Nephron (organoid): ENCODE measurements at regions not wholly inside any gene's neighbourhood (a gene's known extent, or its start where the extent isn't known, plus 50 kb on each side); places are given as distances from the start of the nearest gene placed in this dataset.

Experiments used
- H3K27ac Mint-ChIP-seq, 3 experiments: 2 replicates each; pipeline ENCODE4 v1.8.0; 2020; ENCODE audit warnings: mixed read lengths in 3 of 3, mild to moderate bottlenecking in 2 of 3, moderate library complexity in 1 of 3
- H3K27me3 Mint-ChIP-seq: 2 replicates; pipeline ENCODE4 v1.8.0; 2021; ENCODE audit warnings: low read depth, mild to moderate bottlenecking, moderate library complexity, mixed read lengths
- H3K36me3 Mint-ChIP-seq: 2 replicates; pipeline ENCODE4 v1.8.0; 2020; ENCODE audit warnings: low read depth, mixed read lengths
- H3K4me1 Mint-ChIP-seq: 2 replicates; pipeline ENCODE4 v1.8.0; 2020; ENCODE audit warnings: mixed read lengths
- H3K4me3 Mint-ChIP-seq, 3 experiments: 2 replicates each; pipeline ENCODE4 v1.8.0; 2020; ENCODE audit warnings: mild to moderate bottlenecking in 3 of 3, mixed read lengths in 3 of 3, moderate library complexity in 2 of 3
- H3K9me3 Mint-ChIP-seq: 2 replicates; pipeline ENCODE4 v1.8.0; 2020; ENCODE audit warnings: mixed read lengths
- TF ChIP-seq, protein P1 (sequence below), 3 experiments: fragments of 200-600 bp; sonication (generic); IDR thresholded peaks; one replicate each; pipeline ENCODE4 v1.5.0; 2021; ENCODE audit warnings: antibody characterized with exemption in 3 of 3; ENCODE audit not compliant: unreplicated experiment in 3 of 3

DNA sequence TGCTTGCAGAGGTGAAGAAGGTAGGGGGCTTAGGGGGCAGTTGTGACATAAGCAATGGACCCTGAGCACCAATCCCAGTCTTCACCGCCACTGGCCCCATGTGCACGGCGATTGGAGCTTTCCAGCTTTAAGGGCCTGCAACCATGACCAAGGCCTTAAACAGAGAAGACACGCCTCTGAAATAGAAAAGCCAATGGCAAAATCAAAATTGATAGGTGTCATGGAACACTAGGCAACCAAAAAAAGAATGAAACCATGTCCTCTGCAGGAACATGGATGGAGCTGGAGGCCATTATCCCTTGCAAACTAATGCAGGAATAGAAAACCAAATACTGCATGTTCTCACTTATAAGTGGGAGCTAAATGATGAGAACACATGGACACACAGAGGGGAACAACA lies 146.3 kb downstream of the SCARB1 start:
- Mint-ChIP-seq H3K4me3 (no peak overlapping the region), H3K27me3 (peaks cover 14% of the 10 kb centered on the region), H3K4me1 (peaks cover 69% of the 10 kb centered on the region), H3K27ac (peak overlapping the region in 1 of 3 experiments; percentile 26), H3K36me3 (no peaks in the 10 kb centered on the region), H3K9me3 (no peaks in the 10 kb centered on the region)
- TF ChIP-seq, protein P1, sequence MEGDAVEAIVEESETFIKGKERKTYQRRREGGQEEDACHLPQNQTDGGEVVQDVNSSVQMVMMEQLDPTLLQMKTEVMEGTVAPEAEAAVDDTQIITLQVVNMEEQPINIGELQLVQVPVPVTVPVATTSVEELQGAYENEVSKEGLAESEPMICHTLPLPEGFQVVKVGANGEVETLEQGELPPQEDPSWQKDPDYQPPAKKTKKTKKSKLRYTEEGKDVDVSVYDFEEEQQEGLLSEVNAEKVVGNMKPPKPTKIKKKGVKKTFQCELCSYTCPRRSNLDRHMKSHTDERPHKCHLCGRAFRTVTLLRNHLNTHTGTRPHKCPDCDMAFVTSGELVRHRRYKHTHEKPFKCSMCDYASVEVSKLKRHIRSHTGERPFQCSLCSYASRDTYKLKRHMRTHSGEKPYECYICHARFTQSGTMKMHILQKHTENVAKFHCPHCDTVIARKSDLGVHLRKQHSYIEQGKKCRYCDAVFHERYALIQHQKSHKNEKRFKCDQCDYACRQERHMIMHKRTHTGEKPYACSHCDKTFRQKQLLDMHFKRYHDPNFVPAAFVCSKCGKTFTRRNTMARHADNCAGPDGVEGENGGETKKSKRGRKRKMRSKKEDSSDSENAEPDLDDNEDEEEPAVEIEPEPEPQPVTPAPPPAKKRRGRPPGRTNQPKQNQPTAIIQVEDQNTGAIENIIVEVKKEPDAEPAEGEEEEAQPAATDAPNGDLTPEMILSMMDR (IDR thresholded peaks at IDR 0.05; ENCODE audit: unreplicated experiment in 3 of 3): no peak

- Mint-ChIP-seq H3K4me3 (no peak overlapping the region), H3K9me3 (no peaks in the 10 kb centered on the region), H3K4me1 (peaks cover 63% of the 10 kb centered on the region), H3K27me3 (peaks cover 15% of the 10 kb centered on the region), H3K27ac (no peak overlapping the region), H3K36me3 (no peaks in the 10 kb centered on the region)
- TF ChIP-seq, protein P1 (IDR thresholded peaks at IDR 0.05; ENCODE audit: unreplicated experiment in 3 of 3): no peak
Measured at GRCh38 chr12:124716208-124717130, 147.2 kb downstream of the SCARB1 start.

GRCh38 chr12:124715121-124715990 lies 147.9 kb upstream of the NCOR2 start:
- Mint-ChIP-seq H3K36me3 (no peaks in the 10 kb centered on the region), H3K27me3 (peaks cover 20% of the 10 kb centered on the region), H3K9me3 (no peaks in the 10 kb centered on the region), H3K27ac (peak overlapping the region; percentile 29 to 78 (median 43)), H3K4me3 (no peak overlapping the region), H3K4me1 (peaks cover 57% of the 10 kb centered on the region)
- TF ChIP-seq, protein P1 (IDR thresholded peaks at IDR 0.05; ENCODE audit: unreplicated experiment in 3 of 3): no peak

DNA sequence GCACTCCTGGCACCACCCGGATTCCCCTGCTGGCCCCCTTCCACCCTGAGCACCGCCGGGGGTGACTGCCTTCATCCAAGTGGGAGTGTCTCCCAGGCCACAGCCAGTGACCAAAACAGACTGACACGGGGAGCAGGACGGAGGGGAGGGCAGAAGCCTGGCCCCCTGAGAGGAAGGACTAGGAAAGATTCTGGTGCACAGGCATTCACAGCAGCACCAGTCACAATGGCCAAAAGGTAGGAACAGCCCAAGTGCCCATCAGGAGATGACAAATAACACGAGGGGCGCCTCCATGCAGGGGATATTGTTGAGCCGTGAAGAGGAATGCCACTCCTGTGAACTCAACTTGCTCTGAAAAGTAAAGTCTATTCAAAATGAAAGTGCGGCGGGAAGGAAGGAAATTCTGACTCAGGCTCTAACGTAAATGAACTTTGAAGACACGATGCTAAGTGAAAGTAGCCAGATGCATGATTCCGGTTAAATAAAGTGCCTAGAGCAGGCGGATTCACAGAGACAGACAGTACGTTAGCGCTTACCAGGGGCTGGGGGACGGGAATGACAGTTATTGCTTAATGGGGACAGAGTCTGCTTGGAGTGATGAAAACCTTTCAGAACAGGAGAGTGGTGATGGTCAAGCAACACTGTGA lies 146.1 kb upstream of the NCOR2 start:
- H3K27ac Mint-ChIP-seq: peak overlapping the region; percentile 15 to 58 (median 48)
- no peak overlapping the region for H3K4me3 Mint-ChIP-seq
- H3K9me3 Mint-ChIP-seq: no peaks in the 10 kb centered on the region
- TF ChIP-seq, protein P1 (IDR thresholded peaks at IDR 0.05; ENCODE audit: unreplicated experiment in 3 of 3): no peak
- no peaks in the 10 kb centered on the region for H3K36me3 Mint-ChIP-seq
- H3K4me1 Mint-ChIP-seq: peaks cover 51% of the 10 kb centered on the region
- peaks cover 15% of the 10 kb centered on the region for H3K27me3 Mint-ChIP-seq

DNA sequence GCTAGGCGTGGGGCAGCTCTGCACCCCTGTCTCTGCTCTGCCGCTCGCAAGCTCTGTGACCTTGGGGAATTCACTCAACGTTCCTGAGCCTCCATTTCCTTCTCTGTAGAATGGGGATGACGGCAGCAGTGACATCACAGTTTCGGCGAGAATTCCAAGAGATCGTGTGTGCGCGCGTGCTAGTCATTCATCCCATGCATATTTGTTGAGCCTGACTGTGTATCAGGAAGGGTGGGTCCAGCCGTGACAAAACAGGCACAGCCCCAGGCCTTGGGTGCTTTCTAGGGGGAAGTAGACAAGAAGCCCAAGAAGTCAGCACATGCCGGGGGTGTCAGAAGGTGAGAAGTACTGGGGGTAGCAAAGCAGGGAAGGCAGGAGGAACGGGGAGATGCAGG lies 145.6 kb upstream of the NCOR2 start:
- Mint-ChIP-seq H3K27ac (peak overlapping the region in 2 of 3 experiments; percentile 15 to 47), H3K27me3 (peaks cover 18% of the 10 kb centered on the region)

More for the DNA sequence above, 145.6 kb upstream of the NCOR2 start:
- TF ChIP-seq, protein P1 (IDR thresholded peaks at IDR 0.05; ENCODE audit: unreplicated experiment in 3 of 3): no peak
- peaks cover 3% of the 10 kb centered on the region for H3K9me3 Mint-ChIP-seq
- H3K4me1 Mint-ChIP-seq: peaks cover 49% of the 10 kb centered on the region
- no peak overlapping the region for H3K4me3 Mint-ChIP-seq
- H3K36me3 Mint-ChIP-seq: no peaks in the 10 kb centered on the region
